Central memory CD4-positive, alpha-beta T cell (primary cell): ENCODE measurements at regions not wholly inside any gene's neighbourhood (a gene's known extent, or its start where the extent isn't known, plus 50 kb on each side); places are given as distances from the start of the nearest gene placed in this dataset.
"Not testable (repeated sequence)": the region's sequence is repeated elsewhere in the genome, so short reads cannot be mapped to it uniquely, and the experiment has no call there.

Experiments used
- DNase-seq: peaks from one replicate; pipeline ENCODE4 v3.0.0; 2022

DNA sequence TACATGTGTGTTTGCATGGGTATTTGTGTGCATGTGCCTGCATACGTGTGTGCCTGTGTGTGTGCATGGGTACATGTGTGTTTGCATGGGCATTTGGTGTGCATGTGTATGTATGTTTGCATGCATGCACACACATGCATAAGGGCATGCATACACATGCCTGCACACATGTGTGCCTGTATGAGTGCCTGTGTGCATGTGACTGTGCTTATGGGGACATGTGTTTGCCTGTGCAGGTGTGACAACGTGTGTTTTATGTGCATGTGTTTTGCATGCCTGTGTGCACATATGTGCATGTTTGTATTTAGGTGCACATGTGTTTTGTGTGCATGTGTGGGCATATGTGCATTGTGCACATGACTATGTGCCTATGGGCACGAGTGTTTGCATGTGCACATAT, 165.7 kb downstream of the ERMARD start:
- DNase-seq: no peak

DNA sequence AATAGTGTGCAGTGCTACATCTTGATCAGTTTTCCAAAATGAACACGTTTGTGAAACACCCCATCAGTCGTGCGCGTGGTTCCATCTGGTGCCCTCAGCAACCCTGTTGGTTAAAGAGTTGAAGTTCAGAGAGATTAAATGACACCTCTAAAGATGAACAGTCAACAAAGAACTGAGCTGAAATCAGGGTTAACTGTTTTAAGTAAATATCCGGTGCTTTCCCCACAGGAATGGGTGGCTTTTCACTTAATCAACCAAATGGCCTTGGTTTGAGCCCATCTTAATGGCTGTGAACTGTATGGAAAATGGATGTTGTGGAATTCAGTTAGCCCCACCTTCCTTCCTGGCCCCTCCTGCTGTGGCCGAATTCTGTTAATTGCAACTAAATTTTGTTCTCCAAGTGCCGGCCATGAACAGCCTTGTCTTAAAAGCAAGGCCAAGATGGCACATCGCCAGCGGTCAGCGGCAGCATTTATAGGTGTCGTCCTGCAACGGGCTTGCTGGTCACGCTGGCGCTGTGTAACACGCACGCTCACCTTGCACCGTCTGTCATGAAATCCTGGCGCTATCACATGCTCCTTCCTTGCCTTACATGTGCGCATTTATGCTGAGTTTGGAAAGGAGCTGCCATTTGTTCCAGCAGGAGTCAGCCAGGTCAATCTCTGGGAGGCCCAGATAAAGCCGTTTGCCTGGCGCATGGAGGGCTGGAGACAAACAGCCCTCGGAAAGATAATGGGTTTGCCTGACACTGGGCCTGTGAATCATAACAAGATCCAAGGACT, 164.5 kb downstream of the ERMARD start:
- no peak for DNase-seq

DNA sequence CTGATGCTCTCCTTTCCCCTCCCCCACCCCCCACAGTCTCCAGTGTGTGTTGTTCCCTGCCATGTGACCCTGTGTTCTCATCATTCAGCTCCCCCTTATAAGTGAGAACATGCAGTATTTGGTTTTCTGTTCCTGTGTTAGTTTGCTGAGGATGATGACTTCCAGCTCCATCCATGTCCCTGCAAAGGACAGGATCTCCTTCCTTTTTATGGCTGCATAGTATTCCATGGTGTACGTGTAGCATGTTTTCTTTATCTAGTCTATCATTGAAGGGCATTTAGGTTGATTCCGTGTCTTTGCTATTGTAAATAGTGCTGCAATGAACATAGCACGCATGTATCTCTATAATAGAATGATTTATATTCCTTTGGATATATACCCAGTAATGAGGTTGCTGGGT, 162.3 kb downstream of the ERMARD start:
- DNase-seq: not testable (repeated sequence)

DNA sequence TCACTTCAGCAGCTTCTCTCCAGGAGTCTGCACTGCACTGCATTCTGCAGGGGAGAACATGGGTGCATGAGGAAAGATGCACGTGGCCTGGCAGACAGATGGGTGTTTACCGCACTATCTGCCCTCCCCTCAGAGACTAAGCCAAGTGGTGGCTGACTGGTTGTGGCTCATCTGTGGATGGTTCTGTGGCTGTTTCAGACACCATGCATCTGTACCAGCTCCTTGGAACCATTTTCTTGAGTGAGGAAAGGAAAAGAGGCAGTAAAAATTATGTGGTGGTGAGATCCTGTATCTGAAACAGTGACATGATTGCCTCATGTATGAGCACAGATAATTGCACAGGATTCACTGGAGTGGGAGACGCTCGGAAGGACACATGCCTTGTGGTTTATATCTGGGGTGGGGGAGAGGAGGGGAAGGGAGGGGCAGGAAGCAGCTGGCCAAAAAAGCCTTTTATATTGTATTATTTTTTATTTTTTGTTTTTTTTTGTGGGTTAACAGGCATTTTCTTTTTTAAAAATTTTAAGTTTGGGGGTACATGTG, 161.7 kb downstream of the ERMARD start:
- no peak for DNase-seq

DNA sequence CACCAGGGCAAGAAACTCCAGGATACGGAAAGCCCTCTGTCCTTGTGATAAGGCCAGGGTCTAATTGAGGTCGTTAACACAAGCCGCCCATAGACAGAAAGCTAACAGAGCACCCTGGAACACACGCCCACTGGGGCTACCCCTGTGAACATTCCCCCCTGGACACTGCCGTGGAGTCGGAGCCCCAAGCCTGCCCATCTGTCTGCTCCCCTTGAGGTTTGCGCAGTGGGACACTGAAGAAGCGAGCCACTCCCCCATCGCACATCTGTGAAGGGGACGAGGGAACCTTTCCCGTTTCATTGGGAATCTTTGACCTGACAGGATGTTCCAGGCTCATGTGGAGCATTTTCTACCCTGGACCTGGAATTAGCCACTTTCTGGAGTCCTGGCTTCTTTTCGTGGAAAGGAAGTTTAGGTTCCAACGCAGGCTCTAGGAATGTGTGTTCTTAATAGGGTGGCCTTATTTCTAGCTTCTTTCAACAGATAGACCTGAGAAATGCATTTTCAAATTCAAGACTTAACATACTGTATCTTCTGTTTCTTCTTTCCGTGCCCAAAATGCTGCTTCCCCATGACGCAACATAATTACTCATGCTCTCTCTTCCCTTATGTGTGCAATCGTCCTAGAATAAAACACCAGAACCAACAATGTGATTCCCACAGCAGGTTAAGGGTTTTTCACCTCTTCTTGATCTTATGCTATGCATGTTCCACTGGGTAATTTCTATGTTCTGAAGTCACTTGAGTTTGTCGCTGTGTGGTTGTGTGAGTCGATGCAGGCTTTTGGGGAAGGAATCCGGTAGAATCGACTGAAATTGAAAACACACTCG, 161.1 kb downstream of the ERMARD start:
- DNase-seq: no peak

DNA sequence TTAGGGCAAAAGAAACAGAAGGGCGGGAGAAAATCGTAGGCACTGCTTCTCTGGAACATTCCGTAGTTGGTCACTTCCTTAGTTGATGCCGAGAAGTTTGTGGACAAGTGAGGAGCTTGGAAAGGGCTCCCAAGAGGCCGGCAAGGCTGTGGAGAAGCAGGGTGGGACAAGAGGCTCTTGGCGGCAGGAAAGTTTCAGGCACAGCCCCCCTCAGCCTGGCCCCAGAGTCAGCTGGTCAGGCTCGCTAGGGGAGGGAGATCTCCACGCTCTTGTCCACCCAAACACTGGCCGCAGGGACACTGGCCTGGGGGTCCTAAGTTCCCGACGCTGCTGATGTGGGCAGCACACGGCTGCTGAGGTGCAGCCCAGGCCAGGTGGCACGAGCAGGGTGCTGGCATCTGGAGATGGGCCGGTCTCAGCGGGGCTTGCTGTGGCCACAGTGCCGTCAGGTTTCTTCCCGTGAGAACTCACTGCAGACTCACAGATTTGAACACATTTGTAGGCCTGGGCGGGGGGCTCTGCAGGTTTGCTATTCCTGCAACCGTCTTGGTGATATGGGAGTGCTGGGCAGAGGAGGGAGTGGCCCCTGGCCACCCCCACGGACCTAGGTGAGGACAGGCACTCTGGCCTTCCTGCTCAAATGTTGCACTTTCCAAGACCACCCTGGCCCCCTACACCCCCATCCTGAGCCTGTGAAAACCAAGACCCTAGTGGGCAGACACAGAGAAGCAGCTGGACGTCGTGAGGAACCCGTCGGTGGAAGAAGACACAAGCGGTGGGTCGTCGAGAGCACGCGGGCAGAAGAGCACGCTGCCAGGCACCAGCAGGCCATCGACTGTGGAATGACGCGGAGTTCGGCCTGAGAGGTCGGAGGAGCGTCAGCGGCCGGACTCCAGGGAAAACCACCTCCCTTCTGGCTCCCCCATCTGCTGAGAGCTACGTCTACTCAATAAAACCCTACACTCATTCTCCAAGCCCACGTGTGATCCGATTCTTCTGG, 160.1 kb downstream of the ERMARD start:
- DNase-seq: no peak

DNA sequence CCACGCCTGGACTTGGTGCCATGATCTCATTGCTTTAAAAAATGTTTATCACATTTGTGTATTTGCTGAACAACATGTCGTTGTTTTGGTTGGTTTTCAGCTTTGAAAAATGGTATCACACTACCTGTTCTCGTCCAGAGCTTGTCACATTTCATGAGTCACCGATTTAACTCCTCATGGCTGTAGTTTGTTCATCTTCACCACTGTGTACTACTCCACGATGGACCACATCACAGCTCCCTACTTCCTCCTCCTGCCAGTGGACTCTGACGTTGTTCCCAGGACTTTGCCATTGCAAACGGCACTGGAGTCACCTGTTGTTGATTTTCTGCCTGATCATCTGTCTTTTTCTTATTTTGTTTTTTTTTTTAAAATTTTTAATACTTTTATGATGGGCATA, 157.7 kb downstream of the ERMARD start:
- no peak for DNase-seq

DNA sequence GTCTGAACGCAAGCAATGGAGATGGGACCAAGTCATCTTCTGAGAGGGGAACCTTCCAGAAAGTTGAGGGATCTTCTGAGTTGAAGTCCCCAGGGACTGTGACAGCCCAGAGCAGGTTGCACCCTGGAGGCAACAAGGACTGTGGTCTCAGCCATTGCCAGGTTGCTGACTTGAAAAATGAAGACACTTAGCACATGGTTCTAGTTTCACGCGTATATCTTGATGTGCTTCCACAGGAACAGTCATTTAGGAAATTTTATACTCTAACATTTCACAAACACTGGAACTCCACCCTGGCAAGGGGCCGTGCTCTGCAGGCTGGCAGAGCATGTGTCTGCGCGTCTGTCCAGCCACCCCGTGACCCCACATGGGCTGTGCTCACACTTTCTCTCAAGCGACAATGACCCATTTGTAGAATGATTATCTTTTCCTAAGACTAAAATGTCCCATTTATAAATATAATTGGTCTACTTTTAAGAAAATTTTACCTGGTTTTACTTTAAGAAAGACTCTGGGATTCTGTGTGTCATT, 157.0 kb downstream of the ERMARD start:
- no peak for DNase-seq

DNA sequence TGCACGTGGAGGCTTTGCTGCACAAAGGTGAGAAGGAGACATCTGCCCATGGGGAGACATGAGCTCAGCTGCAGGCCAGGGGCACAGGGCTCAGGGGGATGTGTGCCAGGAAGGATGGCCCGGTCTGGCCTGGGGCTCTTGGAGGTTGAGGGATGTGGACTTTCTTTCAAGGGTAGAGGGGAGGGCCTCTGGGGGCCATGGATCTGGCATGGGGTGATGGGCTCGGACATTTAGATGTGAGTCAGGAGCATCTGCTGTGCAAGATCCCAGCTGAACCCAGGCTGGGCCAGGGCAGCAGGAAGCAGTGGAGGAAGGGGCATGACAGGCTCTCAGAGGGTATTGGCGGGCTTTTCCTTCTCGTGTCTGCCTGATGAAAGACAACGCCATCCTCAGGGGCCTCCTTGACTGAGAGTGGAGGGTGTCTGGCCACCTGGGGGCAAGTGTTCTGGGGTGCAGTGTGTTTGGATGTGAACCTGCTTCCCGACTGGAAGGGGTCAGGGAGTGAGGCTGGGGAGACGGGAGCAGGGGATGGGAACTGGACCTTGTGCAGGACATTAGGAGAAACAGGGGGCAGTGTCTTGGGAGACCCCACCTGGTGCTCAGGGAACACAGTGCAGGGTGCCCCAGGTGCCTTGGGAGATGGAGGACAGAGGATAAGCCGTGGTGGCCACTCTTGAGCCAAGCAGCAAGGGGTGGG, 156.1 kb downstream of the ERMARD start:
- no peak for DNase-seq

DNA sequence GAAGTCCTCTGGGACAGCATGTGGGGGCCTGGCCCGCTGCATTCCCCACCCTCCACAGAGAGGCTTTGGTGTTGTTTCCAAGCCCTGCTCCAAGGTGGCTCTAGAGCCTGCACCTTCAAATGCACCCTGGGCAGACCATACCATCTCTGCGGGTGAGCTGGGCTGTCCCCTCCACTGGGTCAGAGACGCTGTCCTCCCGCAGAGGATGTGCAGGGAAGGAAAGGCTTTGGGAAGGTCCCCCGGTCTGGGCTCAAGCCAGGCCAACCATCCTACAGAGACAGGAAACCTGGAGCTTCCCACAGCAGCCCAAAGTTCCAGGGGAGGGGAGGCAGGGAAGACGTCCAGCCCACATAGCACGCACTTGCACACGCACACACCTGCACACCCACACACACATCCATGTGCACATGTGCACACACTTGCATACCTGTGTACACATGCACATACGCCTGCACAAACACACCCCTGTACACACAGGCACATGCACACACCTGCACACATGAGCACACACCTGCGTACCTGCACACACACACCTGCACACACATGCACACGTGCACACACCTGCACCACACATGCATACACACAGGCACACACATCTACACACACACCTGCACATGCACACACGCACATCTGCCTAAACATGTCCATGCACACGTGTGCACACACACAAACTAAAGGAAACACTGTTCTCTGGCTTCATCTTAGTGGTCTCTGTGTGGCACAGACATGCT, 155.4 kb downstream of the ERMARD start:
- no peak for DNase-seq

DNA sequence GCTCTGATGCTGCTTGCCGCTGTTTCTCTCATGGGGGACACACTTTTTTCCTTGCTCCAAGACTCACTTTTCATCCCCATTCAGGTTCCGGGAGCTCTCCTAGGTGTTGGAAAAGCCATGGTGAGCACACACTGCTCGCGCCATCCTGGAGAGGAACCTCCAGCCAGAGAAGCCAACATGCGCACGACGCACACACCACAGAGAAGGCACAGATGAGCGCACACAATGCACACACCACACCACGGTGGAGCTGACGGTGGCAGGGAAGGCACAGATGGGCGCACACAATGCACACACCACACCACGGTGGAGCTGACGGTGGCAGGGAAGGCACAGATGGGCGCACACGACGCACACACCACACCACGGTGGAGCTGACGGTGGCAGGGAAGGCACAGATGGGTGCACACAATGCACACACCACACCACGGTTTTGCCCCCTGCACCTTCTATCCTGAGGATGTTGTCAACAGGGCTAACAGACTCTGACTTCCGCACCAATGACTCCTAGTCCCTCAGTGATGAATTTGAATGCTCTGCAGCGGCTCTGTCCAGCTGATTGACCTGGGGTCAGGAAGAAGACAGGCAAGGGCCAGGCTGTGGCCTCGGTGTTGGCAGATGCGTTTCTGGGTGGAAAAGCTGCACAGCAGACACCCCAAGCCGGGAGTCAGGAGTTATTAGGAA, 154.7 kb downstream of the ERMARD start:
- no peak for DNase-seq

DNA sequence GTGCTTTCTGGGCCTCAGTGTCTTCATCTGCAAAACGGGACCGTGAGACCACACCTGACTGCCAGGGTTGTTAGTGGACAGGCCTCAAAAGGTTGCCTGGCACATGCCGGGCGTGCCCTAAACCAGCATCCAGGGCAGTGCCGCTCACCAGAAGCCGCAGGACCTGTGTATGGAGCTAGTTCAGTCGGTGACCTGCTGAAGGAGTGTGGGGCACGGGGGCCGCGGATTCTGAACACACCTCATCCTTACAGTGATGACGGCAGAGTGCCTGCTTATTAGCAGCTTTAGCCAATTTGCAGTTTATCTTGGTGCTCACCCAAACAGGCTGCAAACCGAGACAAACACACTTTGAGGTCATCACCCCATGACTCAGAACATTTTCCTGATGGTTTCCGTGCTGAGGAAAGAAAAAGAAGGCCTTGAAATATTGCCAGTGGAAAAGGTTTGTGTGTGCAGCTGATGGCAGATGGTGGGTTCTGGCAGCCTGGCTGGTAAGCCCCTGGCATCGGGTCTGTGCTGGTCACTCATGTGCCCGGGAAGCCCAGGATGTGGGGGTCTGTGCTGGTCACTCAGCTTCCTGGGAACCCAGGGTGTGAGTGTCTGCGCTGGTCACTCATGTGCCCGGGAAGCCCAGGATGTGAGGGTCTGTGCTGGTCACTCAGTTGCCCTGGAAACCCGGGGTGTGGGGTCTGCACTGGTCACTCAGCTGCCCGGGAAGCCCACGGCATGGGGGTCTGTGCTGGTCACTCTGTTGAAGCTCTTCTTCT, 153.8 kb downstream of the ERMARD start:
- no peak for DNase-seq

DNA sequence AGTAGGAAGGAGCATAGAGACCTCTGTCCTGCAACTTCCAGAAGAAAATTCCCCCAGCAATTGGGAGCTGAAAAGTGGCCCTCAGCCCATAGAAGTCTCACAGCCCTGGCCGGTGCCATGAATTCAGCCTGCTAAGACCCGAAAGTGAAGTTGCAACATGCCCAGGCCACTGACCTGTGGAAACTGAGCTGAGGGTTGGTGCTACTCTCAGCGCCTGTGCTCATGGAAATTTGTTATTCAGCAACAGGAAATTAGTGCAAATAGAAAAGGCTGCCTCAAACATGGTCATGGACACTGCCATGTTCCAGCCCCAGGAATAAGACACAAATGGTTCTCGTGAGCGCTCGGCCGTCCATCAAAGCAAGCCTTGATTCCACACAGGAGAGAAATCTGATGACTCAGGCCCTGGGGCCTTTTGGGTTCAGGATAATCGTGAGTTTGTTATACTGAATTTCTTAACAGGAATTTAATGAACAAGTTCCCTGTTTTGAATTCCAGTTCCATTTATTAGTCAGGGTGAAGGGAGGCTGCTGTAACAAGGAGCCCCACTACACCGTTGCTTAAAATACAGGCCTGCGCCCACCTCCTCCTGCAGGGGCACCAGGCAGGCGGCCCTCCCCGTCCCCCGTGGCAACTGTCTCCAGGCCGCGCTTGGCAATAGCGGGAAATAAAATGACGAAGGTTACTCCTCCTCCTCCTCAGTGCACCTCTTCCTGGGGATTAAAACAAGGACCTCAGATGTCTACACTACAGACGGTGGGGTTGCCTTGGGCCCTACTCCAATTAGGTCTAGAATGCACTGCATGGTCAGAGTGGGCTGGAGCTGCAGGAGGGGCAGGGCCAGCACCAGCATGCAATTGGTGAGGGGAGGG, 152.9 kb downstream of the ERMARD start:
- DNase-seq: no peak

DNA sequence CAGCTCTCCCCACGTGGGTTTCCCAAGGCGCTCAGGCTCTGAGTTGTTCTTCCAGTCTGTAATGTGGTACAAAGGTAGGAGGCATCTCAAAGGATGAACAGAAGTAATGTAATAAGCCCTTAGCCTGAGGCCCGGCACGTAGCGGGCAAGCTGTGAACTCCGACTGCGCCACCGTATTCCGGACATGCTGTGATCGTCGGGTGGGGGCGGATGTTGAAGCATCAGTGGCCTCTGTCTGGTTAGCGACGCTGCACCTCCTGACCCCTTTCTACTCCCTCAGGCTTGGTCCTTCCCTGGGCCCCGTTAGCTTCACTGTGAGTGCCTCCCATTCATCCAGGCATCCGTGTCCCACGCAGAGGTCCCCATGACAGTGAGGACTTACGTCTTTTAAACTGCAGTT, 151.7 kb downstream of the ERMARD start:
- no peak for DNase-seq

DNA sequence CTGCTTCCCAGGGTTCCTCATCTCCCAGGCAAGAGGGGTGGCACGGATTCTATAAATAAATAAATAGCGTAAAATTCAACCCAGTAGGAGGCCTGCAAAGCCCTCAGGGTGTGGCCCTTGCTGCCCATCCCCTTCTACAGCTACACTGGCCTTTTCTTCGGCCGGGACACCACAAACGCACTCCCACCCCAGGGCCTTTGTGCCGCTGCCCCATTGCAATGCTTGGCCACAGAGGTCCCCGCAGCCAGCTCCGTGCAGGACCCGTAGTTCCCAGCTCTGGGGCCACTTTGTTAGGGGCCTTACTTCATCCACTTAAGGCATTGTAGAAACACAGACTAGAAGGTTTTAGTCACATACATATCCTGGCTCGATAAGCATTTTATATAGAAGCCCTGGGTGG, 151.2 kb downstream of the ERMARD start:
- DNase-seq: no peak

DNA sequence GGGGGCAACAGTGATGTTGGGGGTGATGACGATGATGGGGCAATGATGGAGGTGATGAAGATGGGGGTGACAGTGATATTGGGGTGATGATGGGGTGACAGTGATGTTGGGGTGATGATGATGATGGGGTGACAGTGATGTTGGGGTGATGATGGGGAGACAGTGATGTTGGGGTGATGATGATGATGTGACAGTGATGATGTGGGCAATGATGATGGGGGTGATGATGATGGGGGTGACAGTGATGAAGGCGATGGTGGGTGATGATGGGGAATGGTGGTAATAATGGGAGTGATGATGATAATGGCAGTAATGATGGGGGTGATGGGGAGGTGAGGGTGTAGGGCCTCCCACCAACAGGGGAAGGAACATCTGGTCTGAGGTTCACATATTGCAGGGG, 150.6 kb downstream of the ERMARD start:
- no peak for DNase-seq

DNA sequence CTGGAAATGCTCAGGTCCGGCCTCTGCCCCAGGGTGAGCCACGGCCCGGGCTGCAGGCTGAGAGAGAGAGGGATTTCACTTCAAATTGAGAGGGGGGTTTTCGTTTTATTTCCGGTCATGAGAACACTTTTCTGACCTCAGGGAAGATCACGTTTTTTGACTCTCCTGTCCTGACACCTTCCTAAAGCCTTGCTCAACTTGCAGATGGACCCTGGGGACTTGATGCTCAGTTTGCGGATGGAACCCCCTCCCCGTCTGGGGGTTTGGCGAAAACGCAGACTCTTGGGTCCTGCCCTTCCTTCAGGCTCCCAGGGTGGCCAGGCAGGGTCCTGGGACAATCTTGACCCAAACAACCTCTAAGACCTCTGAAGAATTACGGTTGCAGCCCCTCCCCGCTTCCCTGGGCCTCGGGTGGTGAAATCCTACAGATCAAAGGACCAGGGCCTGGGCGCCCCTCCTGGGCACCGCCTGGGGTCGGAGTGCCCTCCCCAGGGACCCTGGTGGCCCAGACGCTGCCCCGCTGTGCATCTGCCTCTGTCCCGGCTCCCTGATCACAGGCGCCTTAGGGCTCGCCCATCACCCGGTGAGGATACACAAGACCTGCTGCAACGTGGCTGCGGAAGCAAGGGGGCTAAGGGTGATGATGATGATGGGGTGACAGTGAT, 148.2 kb downstream of the ERMARD start:
- DNase-seq: no peak
